Smooth muscle cell (in vitro differentiated cells): ENCODE measurements at regions not wholly inside any gene's neighbourhood (a gene's known extent, or its start where the extent isn't known, plus 50 kb on each side); places are given as distances from the start of the nearest gene placed in this dataset.

Experiments
- DNase-seq: peaks from one replicate; lab custom pipeline; 2025; ENCODE audit not compliant: unreplicated experiment; lab: John Stamatoyannopoulos, UW
- H2AFZ ChIP-seq: fragments of 200-600 bp; sonication (generic); 2 replicates; pipeline ENCODE4 v1.6.0; 2016; ENCODE audit warnings: antibody characterized with exemption, low read depth, mild to moderate bottlenecking
- H3F3A ChIP-seq: fragments of 200-600 bp; sonication (generic); 2 replicates; pipeline ENCODE4 v1.6.0; 2017; ENCODE audit warnings: antibody characterized with exemption, low read depth
- H3K27ac ChIP-seq: fragments of 200-600 bp; sonication (generic); 2 replicates; pipeline ENCODE4 v1.5.1; 2016; ENCODE audit warnings: low read depth, mild to moderate bottlenecking
- H3K27me3 ChIP-seq: fragments of 200-600 bp; sonication (generic); 2 replicates; pipeline ENCODE4 v1.6.1; 2016; ENCODE audit warnings: low read depth, mild to moderate bottlenecking
- H3K36me3 ChIP-seq: fragments of 200-600 bp; sonication (generic); 2 replicates; pipeline ENCODE4 v1.5.1; 2016; ENCODE audit warnings: low read depth
- H3K4me1 ChIP-seq: fragments of 200-600 bp; sonication (generic); 2 replicates; pipeline ENCODE4 v1.5.1; 2016; ENCODE audit warnings: low read depth
- H3K4me2 ChIP-seq: fragments of 200-600 bp; sonication (generic); 2 replicates; pipeline ENCODE4 v1.6.0; 2016; ENCODE audit warnings: mild to moderate bottlenecking
- H3K4me3 ChIP-seq: fragments of 200-600 bp; sonication (generic); 2 replicates; pipeline ENCODE4 v1.5.1; 2016; ENCODE audit warnings: mild to moderate bottlenecking
- H3K79me2 ChIP-seq: fragments of 200-600 bp; sonication (generic); 2 replicates; pipeline ENCODE4 v1.6.0; 2016; ENCODE audit warnings: low read depth, mild to moderate bottlenecking
- H3K9ac ChIP-seq: fragments of 200-600 bp; sonication (generic); 2 replicates; pipeline ENCODE4 v1.6.0; 2016; ENCODE audit warnings: low read depth
- H3K9me3 ChIP-seq: fragments of 200-600 bp; sonication (generic); replicated peaks from 2 replicates; pipeline ENCODE4 v1.5.1; 2016; ENCODE audit warnings: low read depth
- H4K20me1 ChIP-seq: fragments of 200-600 bp; sonication (generic); 2 replicates; pipeline ENCODE4 v1.6.0; 2016; ENCODE audit warnings: low read depth
- CTCF ChIP-seq: fragments of 200-600 bp; sonication (generic); IDR thresholded peaks from 2 replicates; pipeline ENCODE4 v1.5.1; 2017; ENCODE audit warnings: borderline replicate concordance, mild to moderate bottlenecking, antibody characterized with exemption; ENCODE audit not compliant: insufficient read depth, poor library complexity, severe bottlenecking
- WGBS: methylation state at CpG from one replicate; pipeline ENCODE4 v1.1.7; 2016; ENCODE audit warnings: low lambda C conversion rate; 5-methylcytosine and 5-hydroxymethylcytosine counted together

- Histone ChIP-seq H3K27ac (no peak overlapping the region), H3F3A (no peaks in the 10 kb centered on the region), H2AFZ (no peak overlapping the region), H3K4me3 (no peak overlapping the region), H3K9ac (no peak overlapping the region), H4K20me1 (no peaks in the 10 kb centered on the region), H3K79me2 (no peaks in the 10 kb centered on the region), H3K4me1 (no peaks in the 10 kb centered on the region), H3K36me3 (no peaks in the 10 kb centered on the region), H3K9me3 (no peaks in the 10 kb centered on the region), H3K27me3 (no peaks in the 10 kb centered on the region), H3K4me2 (no peak overlapping the region)
- DNase-seq: no peak
- WGBS: 83% methylated on average over 3 of the region's 3 CpGs
- no peak for TF ChIP-seq CTCF
These were observed 1182.3 kb downstream of the CNTNAP5 start for GRCh38 chr2:125207431-125207830.

- Histone ChIP-seq H3F3A (no peaks in the 10 kb centered on the region), H4K20me1 (no peaks in the 10 kb centered on the region), H3K79me2 (no peaks in the 10 kb centered on the region), H3K9ac (no peak overlapping the region), H3K36me3 (no peaks in the 10 kb centered on the region), H3K4me1 (no peaks in the 10 kb centered on the region), H3K4me2 (no peak overlapping the region), H2AFZ (no peak overlapping the region), H3K27ac (no peak overlapping the region), H3K9me3 (peaks cover 10% of the 10 kb centered on the region), H3K4me3 (no peak overlapping the region), H3K27me3 (no peaks in the 10 kb centered on the region)
- TF ChIP-seq CTCF: no peak
- DNase-seq: no peak
These were observed 1191.2 kb downstream of the CNTNAP5 start for GRCh38 chr2:125216321-125216720.

- Histone ChIP-seq H3K4me2 (no peak overlapping the region), H4K20me1 (no peaks in the 10 kb centered on the region), H3F3A (no peaks in the 10 kb centered on the region), H3K36me3 (no peaks in the 10 kb centered on the region), H3K79me2 (no peaks in the 10 kb centered on the region), H3K27ac (no peak overlapping the region), H3K9me3 (peaks cover 10% of the 10 kb centered on the region), H2AFZ (no peak overlapping the region), H3K27me3 (no peaks in the 10 kb centered on the region), H3K4me3 (no peak overlapping the region), H3K4me1 (no peaks in the 10 kb centered on the region), H3K9ac (no peak overlapping the region)
- no peak for DNase-seq
- TF ChIP-seq CTCF: no peak
- WGBS: 94% methylated on average over 6 of the region's 6 CpGs
These were observed 1199.1 kb downstream of the CNTNAP5 start for GRCh38 chr2:125224188-125224587.

- Histone ChIP-seq H4K20me1 (no peaks in the 10 kb centered on the region), H3K4me2 (no peak overlapping the region), H3K9me3 (peaks cover 8% of the 10 kb centered on the region), H3K27ac (no peak overlapping the region), H2AFZ (no peak overlapping the region), H3K9ac (no peak overlapping the region), H3K4me1 (no peaks in the 10 kb centered on the region), H3K36me3 (no peaks in the 10 kb centered on the region), H3K4me3 (no peak overlapping the region), H3F3A (no peaks in the 10 kb centered on the region), H3K79me2 (no peaks in the 10 kb centered on the region), H3K27me3 (no peaks in the 10 kb centered on the region)
- WGBS: 87% methylated on average over 3 of the region's 3 CpGs
- TF ChIP-seq CTCF: no peak
- DNase-seq: no peak
These were observed 1199.7 kb downstream of the CNTNAP5 start for GRCh38 chr2:125224830-125225229.
